Heart left ventricle (tissue), 13 donors: ENCODE measurements at regions not wholly inside any gene's neighbourhood (a gene's known extent, or its start where the extent isn't known, plus 50 kb on each side); places are given as distances from the start of the nearest gene placed in this dataset.

ENCODE experiments used
- POLR2A ChIP-seq, 2 donors: fragments of 450-650 bp; IDR thresholded peaks; one replicate each; pipeline ENCODE4 v1.6.1; 2017; ENCODE audit warnings: antibody characterized with exemption in 2 of 2, mild to moderate bottlenecking in 2 of 2, moderate library complexity in 2 of 2
- TF ChIP-seq, protein P1 (sequence below), 12 donors: fragments of 200-600 bp; sonication (generic) in 4 of 12; IDR thresholded peaks; one replicate each; pipeline versions ENCODE4 v1.5.0 to v1.8.0; 2018 to 2022; ENCODE audit warnings: antibody characterized with exemption in 12 of 12, mild to moderate bottlenecking in 5 of 12
- donor health status: ischemic (EF 13 %, LVEDD 7.1; RV severe dilation, severe dysfunction).
- donor health status: DM: no; HTN: yes; CAD: no.
- donor health status: DM: no; HTN: no; CAD: no.
- donor health status: ischemic (EF 25% LVEDD 6.9; RV normal size, moderate dysfunction).
- donor health status: ischemic (EF 25% LVEDD 5.7; RV mildly dilated, moderate dysfunction).
- donor health status: ischemic (EF 35%, LVEDD 5.7; RV mildly dilated, moderate dysfunction).
- donor health status: nonischemic (EF 11% LVEDD 7.7; RV severe dilation, severe dysfunction).
- donor health status: DM: yes; HTN: yes; CAD: no.
- donor health status: PGD.
- donor health status: ischemic (EF 29% LVEDD 5.4; RV normal size, mild dysfunction).
- donor health status: nonischemic (EF 23%, LVEDD 6.1; RV moderate dilation, normal function).

DNA sequence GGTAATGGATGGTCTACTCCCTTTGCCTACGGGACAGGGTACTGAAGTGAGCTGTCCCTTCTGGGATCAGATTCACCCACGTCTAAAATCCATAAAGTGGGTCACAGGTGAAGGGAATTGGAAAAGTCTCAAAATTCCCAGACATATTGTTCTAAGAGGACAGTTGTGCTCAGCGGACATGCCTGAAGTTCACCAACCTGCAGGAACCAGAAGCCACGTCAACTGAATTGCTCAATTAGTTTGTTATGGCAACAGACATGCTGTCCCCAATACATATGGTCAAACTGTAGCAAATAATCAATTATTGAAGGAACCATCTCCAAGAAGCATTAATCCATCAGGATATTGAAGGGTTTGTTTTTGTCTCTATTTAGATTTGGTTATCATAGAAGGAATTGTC, 190.2 kb downstream of the FRK start:
- TF ChIP-seq, protein P1, sequence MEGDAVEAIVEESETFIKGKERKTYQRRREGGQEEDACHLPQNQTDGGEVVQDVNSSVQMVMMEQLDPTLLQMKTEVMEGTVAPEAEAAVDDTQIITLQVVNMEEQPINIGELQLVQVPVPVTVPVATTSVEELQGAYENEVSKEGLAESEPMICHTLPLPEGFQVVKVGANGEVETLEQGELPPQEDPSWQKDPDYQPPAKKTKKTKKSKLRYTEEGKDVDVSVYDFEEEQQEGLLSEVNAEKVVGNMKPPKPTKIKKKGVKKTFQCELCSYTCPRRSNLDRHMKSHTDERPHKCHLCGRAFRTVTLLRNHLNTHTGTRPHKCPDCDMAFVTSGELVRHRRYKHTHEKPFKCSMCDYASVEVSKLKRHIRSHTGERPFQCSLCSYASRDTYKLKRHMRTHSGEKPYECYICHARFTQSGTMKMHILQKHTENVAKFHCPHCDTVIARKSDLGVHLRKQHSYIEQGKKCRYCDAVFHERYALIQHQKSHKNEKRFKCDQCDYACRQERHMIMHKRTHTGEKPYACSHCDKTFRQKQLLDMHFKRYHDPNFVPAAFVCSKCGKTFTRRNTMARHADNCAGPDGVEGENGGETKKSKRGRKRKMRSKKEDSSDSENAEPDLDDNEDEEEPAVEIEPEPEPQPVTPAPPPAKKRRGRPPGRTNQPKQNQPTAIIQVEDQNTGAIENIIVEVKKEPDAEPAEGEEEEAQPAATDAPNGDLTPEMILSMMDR (IDR thresholded peaks at IDR 0.05), result no peak
- TF ChIP-seq POLR2A (IDR thresholded peaks at IDR 0.05), result no peak
